ENCODE measurements at regions not wholly inside any gene's neighbourhood (a gene's known extent, or its start where the extent isn't known, plus 50 kb on each side); places are given as distances from the start of the nearest gene placed in this dataset.

DNA sequence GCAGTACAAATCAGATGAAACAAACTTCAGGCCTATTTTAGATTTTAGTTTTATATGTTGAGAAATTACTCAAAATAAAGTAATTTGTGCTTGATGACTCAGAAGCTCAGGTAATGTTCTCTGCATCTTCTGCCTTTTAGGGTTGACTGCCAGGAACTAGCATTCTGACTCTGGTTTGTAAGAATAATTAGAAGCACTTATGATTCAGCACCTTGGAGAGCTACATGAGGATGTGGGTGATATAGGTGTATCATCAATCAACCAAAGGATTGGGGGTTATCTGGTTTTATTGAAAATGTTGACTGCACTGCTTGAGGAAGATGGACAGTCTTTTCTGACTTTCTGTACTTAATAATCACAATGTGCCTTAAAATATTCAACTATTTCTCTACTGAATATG lies 118.7 kb upstream of the SGCD start:
- Histone ChIP-seq H3K27me3 (no peaks in the 10 kb centered on the region), H3K27ac (no peak overlapping the region), H3K9me3 (no peaks in the 10 kb centered on the region), H3K4me1 (no peaks in the 10 kb centered on the region), H3K36me3 (no peaks in the 10 kb centered on the region), H3K4me3 (no peak overlapping the region)
- intact Hi-C loops (cut with DNase I; ENCODE audit: low total_unique reads) (no loop called here), in situ Hi-C loops (cut with MboI; ENCODE audit: low sequenced_read_pairs in 4 of 4) (no loop called here)
- no peak for ATAC-seq
- TF ChIP-seq CTCF (IDR thresholded peaks at IDR 0.05 in 4 of 5, conservative IDR thresholded peaks at IDR 0.05 in 1 of 5): no peak
- no peak for TF ChIP-seq POLR2A (IDR thresholded peaks at IDR 0.05)
- no peak for DNase-seq

DNA sequence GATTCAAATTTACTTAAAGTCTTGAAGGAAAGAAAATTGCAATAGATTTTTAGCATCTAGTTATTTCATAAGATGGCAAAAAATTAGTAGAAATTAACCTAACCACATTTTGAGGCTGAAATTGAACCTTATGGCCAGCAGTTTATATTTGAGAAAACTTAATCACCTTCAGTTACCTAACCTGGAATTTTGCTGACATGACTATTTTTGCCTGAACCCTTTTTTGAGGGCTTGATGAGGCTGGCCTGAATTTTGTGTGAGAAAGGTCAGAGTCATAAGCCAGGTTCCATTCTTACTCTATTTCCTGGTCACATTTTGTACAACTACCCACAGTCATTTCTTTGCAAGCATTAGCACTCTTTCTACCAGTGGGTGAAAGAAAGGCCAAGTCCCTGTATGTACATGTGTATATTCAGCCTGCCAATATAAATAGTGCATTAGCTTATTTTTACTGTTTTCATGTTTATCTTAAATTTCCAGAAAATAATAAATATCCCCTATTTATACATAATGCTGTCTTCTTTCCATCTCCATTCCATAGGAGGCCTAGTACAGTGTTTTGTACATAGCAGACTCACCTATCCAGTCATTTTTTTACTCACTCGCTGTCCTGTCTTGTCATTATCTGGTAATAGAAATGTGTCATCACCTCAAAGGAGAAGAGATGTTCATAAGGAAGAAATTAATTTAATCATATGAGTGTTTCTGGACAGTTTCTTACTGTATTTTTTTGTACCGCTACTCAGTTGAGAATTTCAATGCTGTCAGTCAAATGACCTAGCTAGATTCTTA lies 108.4 kb upstream of the SGCD start:
- intact Hi-C loops (cut with DNase I; ENCODE audit: low total_unique reads): no loop called here
- H3K27ac ChIP-seq: peak overlapping the region; percentile 46 to 57 (median 54)
- no peak for DNase-seq
- ATAC-seq: peak in 1 of 2 donors; percentile 17
- no peaks in the 10 kb centered on the region for H3K36me3 ChIP-seq
- no peak overlapping the region for H3K4me3 ChIP-seq
- TF ChIP-seq POLR2A (IDR thresholded peaks at IDR 0.05) (no peak), CTCF (IDR thresholded peaks at IDR 0.05 in 4 of 5, conservative IDR thresholded peaks at IDR 0.05 in 1 of 5) (no peak)
- H3K9me3 ChIP-seq: no peaks in the 10 kb centered on the region
- H3K27me3 ChIP-seq: no peaks in the 10 kb centered on the region
- in situ Hi-C loops (cut with MboI; ENCODE audit: low sequenced_read_pairs in 4 of 4): no loop called here
- H3K4me1 ChIP-seq: peaks cover 20 to 27% of the 10 kb centered on the region in 2 donors

- H3K4me1 ChIP-seq: peaks cover 20 to 27% of the 10 kb centered on the region in 2 donors
- ATAC-seq: peak; percentile 94 to 95
- no peaks in the 10 kb centered on the region for H3K9me3 ChIP-seq
- TF ChIP-seq POLR2A (IDR thresholded peaks at IDR 0.05) (no peak), CTCF (IDR thresholded peaks at IDR 0.05 in 4 of 5, conservative IDR thresholded peaks at IDR 0.05 in 1 of 5) (no peak)
- in situ Hi-C loops (cut with MboI; ENCODE audit: low sequenced_read_pairs in 4 of 4): no loop called here
- H3K27ac ChIP-seq: peak overlapping the region; percentile 46 to 57 (median 54)
- H3K4me3 ChIP-seq: peak overlapping the region in 1 of 4 donors; percentile 16
- no peaks in the 10 kb centered on the region for H3K36me3 ChIP-seq
- intact Hi-C loops (cut with DNase I; ENCODE audit: low total_unique reads): loop anchor here (5.0 kb wide), 1 partner anchor 108 kb away; the partner anchor contains the start of gene SGCD
- H3K27me3 ChIP-seq: no peaks in the 10 kb centered on the region
- no peak for DNase-seq
These were observed 107.4 kb upstream of the SGCD start for GRCh38 chr5:156219483-156220005.

DNA sequence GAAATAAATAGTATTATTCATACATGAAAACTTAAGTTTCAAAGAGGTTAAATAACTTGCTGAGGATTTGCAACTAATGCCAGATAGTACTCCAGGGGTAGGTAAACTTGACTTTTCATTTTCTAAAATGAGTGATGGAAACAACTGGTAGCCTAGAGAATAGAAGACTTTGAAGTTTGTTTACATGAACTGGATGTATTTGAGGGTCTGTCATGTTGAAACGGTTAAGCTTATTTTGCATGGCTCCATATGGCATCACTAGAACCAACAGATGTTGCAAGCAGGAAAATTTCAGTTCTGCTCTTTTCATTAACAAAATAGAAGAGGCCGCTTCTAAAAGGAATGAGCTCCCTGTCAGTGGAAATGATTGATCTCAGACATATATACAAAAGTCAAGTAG lies 105.1 kb upstream of the SGCD start:
- ATAC-seq (no peak), DNase-seq (no peak)
- no peaks in the 10 kb centered on the region for H3K36me3 ChIP-seq
- H3K27ac ChIP-seq: no peak overlapping the region
- TF ChIP-seq CTCF (IDR thresholded peaks at IDR 0.05 in 4 of 5, conservative IDR thresholded peaks at IDR 0.05 in 1 of 5) (no peak), POLR2A (IDR thresholded peaks at IDR 0.05) (no peak)
- no peaks in the 10 kb centered on the region for H3K27me3 ChIP-seq
- intact Hi-C loops (cut with DNase I; ENCODE audit: low total_unique reads): loop anchor here (5.0 kb wide), 1 partner anchor 105 kb away; the partner anchor contains the start of gene SGCD
- peaks cover 20 to 27% of the 10 kb centered on the region in 2 donors for H3K4me1 ChIP-seq
- no peak overlapping the region for H3K4me3 ChIP-seq
- in situ Hi-C loops (cut with MboI; ENCODE audit: low sequenced_read_pairs in 4 of 4): no loop called here
- no peaks in the 10 kb centered on the region for H3K9me3 ChIP-seq

Measured in gastrocnemius medialis (tissue), 4 donors.